GM23248 (cell line): ENCODE measurements at regions not wholly inside any gene's neighbourhood (a gene's known extent, or its start where the extent isn't known, plus 50 kb on each side); places are given as distances from the start of the nearest gene placed in this dataset.

Source experiments
- EZH2 ChIP-seq: fragments of 200-600 bp; sonication (generic); IDR thresholded peaks from 2 replicates; pipeline ENCODE4 v1.6.1; 2018; ENCODE audit warnings: antibody characterized with exemption, mild to moderate bottlenecking; ENCODE audit not compliant: insufficient read depth, poor library complexity, severe bottlenecking
- EZH2phosphoT487 ChIP-seq: fragments of 200-600 bp; sonication (generic); IDR thresholded peaks from 2 replicates; pipeline ENCODE4 v1.6.1; 2018; ENCODE audit warnings: antibody characterized with exemption, moderate library complexity, mild to moderate bottlenecking, low read depth; ENCODE audit not compliant: insufficient read depth

DNA sequence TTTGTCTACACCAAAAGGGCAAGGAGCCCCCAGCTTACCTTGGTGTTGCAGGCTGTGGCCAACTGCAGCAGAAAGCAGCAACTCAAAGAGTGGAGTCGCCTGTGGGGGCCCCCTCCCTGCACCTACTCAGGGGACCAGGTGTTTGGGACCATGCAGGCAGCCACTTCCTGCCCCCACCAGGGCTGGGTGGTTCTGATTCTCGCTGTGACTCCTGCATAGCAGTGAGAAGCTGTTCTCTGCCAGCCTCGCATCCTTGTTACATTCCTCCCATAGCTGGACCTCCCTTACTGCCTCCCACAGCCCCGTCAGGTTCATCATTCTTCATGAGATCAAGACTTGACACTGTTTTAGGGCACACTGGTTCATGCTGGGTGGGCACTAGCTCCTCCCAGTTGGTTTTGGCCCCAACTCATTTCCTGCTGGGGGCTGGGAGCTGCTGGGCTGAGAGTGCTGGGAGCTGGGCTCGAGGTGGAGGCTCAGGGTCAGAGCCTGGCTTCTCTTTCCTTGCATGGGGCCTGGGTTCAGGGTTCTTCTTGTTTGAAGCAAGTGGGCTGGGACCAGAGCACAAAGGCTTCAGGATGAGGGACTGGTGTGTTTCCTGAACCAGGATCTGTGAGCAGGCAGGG is 146.9 kb upstream of the C1orf174 start:
- TF ChIP-seq EZH2 = no peak
- TF ChIP-seq EZH2phosphoT487 = no peak
